ENCODE measurements at regions not wholly inside any gene's neighbourhood (a gene's known extent, or its start where the extent isn't known, plus 50 kb on each side); places are given as distances from the start of the nearest gene placed in this dataset.
A peak's percentile ranks its signal among the peaks of the same experiment; 100 is the strongest.

- DNase-seq, result no peak
Observed at GRCh38 chr20:39243962-39244361, 281.8 kb downstream of the DHX35 start.

- no peak for DNase-seq
Observed at GRCh38 chr20:39242614-39243013, 280.5 kb downstream of the DHX35 start.

- no peak for DNase-seq
Observed at GRCh38 chr20:39234520-39235095, 272.5 kb downstream of the DHX35 start.

GRCh38 chr20:39233755-39234154, 271.6 kb downstream of the DHX35 start:
- no peak for DNase-seq

- DNase-seq, result no peak
Observed at GRCh38 chr20:39227416-39227815, 265.3 kb downstream of the DHX35 start.

- DNase-seq, result no peak
Observed at GRCh38 chr20:39225978-39226377, 263.8 kb downstream of the DHX35 start.

- no peak for DNase-seq
Observed at GRCh38 chr20:39225536-39225935, 263.4 kb downstream of the DHX35 start.

GRCh38 chr20:39222101-39222500, 260.0 kb downstream of the DHX35 start:
- no peak for DNase-seq

GRCh38 chr20:39216195-39216594, 254.1 kb downstream of the DHX35 start:
- DNase-seq, result no peak

- no peak for DNase-seq
Observed at GRCh38 chr20:39214828-39215227, 252.7 kb downstream of the DHX35 start.

- no peak for DNase-seq
Observed at GRCh38 chr20:39213476-39214145, 251.5 kb downstream of the DHX35 start.

- no peak for DNase-seq
Observed at GRCh38 chr20:39211060-39211748, 249.1 kb downstream of the DHX35 start.

- DNase-seq, result no peak
Observed at GRCh38 chr20:39210341-39211036, 248.3 kb downstream of the DHX35 start.

- DNase-seq, result no peak
Observed at GRCh38 chr20:39206899-39207564, 244.9 kb downstream of the DHX35 start.

- no peak for DNase-seq
Observed at GRCh38 chr20:39195582-39196021, 233.5 kb downstream of the DHX35 start.

GRCh38 chr20:39190666-39191570, 228.8 kb downstream of the DHX35 start:
- DNase-seq, result peak; percentile 3

- DNase-seq, result no peak
Observed at GRCh38 chr20:39188266-39188765, 226.2 kb downstream of the DHX35 start.

GRCh38 chr20:39181490-39181889, 219.3 kb downstream of the DHX35 start:
- no peak for DNase-seq

GRCh38 chr20:39176457-39176856, 214.3 kb downstream of the DHX35 start:
- no peak for DNase-seq

- no peak for DNase-seq
Observed at GRCh38 chr20:39170896-39171463, 208.8 kb downstream of the DHX35 start.

- no peak for DNase-seq
Observed at GRCh38 chr20:39165099-39165498, 203.0 kb downstream of the DHX35 start.

Measured in kidney glomerular epithelial cell (primary cell).